ENCODE measurements at regions not wholly inside any gene's neighbourhood (a gene's known extent, or its start where the extent isn't known, plus 50 kb on each side); places are given as distances from the start of the nearest gene placed in this dataset.

GRCh38 chr10:90041585-90041984, 340.2 kb downstream of the KIF20B start:
- 71% methylated on average over 4 of the region's 4 CpGs for WGBS
- Histone ChIP-seq H3K4me3 (ENCODE audit: low read depth in 1 of 3, low read length in 3 of 3) (no peak overlapping the region), H3K4me1 (ENCODE audit: control insufficient read depth in 4 of 4, insufficient read depth in 4 of 4, low read length in 3 of 4) (no peaks in the 10 kb centered on the region), H3K9ac (ENCODE audit: low read depth in 1 of 2, low read length in 2 of 2) (no peak overlapping the region), H3K9me3 (ENCODE audit: control insufficient read depth in 4 of 4, low read length in 3 of 4) (no peaks in the 10 kb centered on the region), H3K36me3 (ENCODE audit: control insufficient read depth in 4 of 4, insufficient read depth in 3 of 4, low read depth in 1 of 4, low read length in 3 of 4) (no peaks in the 10 kb centered on the region), H3K27ac (ENCODE audit: low read depth in 1 of 2, low read length in 2 of 2) (no peak overlapping the region), H3K27me3 (ENCODE audit: control insufficient read depth in 4 of 4, insufficient read depth in 4 of 4, low read length in 3 of 4) (peaks cover 0 to under 1% (median 0%) of the 10 kb centered on the region in 4 donors)
- no peak for DNase-seq (ENCODE audit: low spot score)
- no peak for TF ChIP-seq YY1 (IDR thresholded peaks at IDR 0.05)
- TF ChIP-seq ATF3 (IDR thresholded peaks at IDR 0.05): no peak
- no peak for TF ChIP-seq GABPA (IDR thresholded peaks at IDR 0.05 in 1 of 2, conservative IDR thresholded peaks at IDR 0.05 in 1 of 2)
- TF ChIP-seq MAX (IDR thresholded peaks at IDR 0.05): no peak
- no peak for TF ChIP-seq FOXA1 (IDR thresholded peaks at IDR 0.05)
- no peak for TF ChIP-seq SP1 (IDR thresholded peaks at IDR 0.05)

GRCh38 chr10:90042075-90042474, 340.7 kb downstream of the KIF20B start:
- DNase-seq (ENCODE audit: low spot score): no peak
- TF ChIP-seq TAF1 (conservative IDR thresholded peaks at IDR 0.05) (no peak), RXRA (IDR thresholded peaks at IDR 0.05) (no peak), FOXA1 (IDR thresholded peaks at IDR 0.05) (no peak), HNF4A (conservative IDR thresholded peaks at IDR 0.05) (no peak), ZBTB33 (IDR thresholded peaks at IDR 0.05) (no peak), FOXA2 (IDR thresholded peaks at IDR 0.05) (no peak), YY1 (IDR thresholded peaks at IDR 0.05) (no peak), RAD21 (IDR thresholded peaks at IDR 0.05) (no peak), CTCF (IDR thresholded peaks at IDR 0.05; ENCODE audit: low read depth, low read length, missing input control) (no peak), ATF3 (IDR thresholded peaks at IDR 0.05) (no peak), MAX (IDR thresholded peaks at IDR 0.05) (no peak), SP1 (IDR thresholded peaks at IDR 0.05) (no peak)
- whole genome bisulfite sequencing: 70% methylated on average over 7 of the region's 7 CpGs
- Histone ChIP-seq H3K4me3 (ENCODE audit: low read depth in 1 of 3, low read length in 3 of 3) (no peak overlapping the region), H3K27me3 (ENCODE audit: control insufficient read depth in 4 of 4, insufficient read depth in 4 of 4, low read length in 3 of 4) (peaks cover 0 to 4% (median 0%) of the 10 kb centered on the region in 4 donors), H3K9ac (ENCODE audit: low read depth in 1 of 2, low read length in 2 of 2) (no peak overlapping the region), H3K36me3 (ENCODE audit: control insufficient read depth in 4 of 4, insufficient read depth in 3 of 4, low read depth in 1 of 4, low read length in 3 of 4) (no peaks in the 10 kb centered on the region), H3K27ac (ENCODE audit: low read depth in 1 of 2, low read length in 2 of 2) (no peak overlapping the region), H3K4me1 (ENCODE audit: control insufficient read depth in 4 of 4, insufficient read depth in 4 of 4, low read length in 3 of 4) (no peaks in the 10 kb centered on the region), H3K9me3 (ENCODE audit: control insufficient read depth in 4 of 4, low read length in 3 of 4) (no peaks in the 10 kb centered on the region)
